SK-N-MC (cell line): ENCODE measurements at regions not wholly inside any gene's neighbourhood (a gene's known extent, or its start where the extent isn't known, plus 50 kb on each side); places are given as distances from the start of the nearest gene placed in this dataset.

Experiments
- EZH2 ChIP-seq: fragments of 200-600 bp; sonication (generic); IDR thresholded peaks from one replicate; pipeline ENCODE4 v1.6.1; 2017; ENCODE audit warnings: antibody characterized with exemption
- POLR2AphosphoS5 ChIP-seq: IDR thresholded peaks from 2 replicates; pipeline ENCODE4 v1.6.1; 2012; ENCODE audit warnings: mild to moderate bottlenecking, low read depth, low read length, borderline replicate concordance

- TF ChIP-seq EZH2 (no peak), POLR2AphosphoS5 (no peak)
Measured at GRCh38 chr11:21866781-21867180, 326.1 kb upstream of the ANO5 start.
